HG03521 (cell line): ENCODE measurements at regions not wholly inside any gene's neighbourhood (a gene's known extent, or its start where the extent isn't known, plus 50 kb on each side); places are given as distances from the start of the nearest gene placed in this dataset.

Experiments used
- ATAC-seq: cut with Tn5 transposase; IDR thresholded peaks from one replicate; pipeline ENCODE4 v1.9.1; 2021; ENCODE audit warnings: mild to moderate bottlenecking, moderate library complexity; ENCODE audit not compliant: unreplicated experiment

DNA sequence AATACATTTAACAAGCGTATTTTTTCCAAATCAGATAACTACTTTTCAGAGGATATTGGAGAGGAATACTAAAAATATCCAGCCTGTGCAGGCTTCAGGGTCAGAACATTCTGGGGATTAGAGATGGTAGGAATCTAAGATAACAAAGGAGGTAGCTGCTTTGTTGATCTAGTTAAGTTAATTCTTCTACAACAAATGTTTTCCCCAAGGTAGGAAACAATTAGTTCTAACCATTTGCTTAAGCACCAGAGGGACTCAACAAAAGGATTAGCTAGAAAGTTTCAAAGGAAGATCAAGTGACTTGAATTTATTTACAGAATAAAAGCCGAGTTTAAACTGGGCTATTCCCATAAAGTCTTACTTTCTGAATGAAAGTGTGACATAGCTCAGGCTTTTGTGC, 524.2 kb downstream of the TMTC2 start:
- no peak for ATAC-seq

DNA sequence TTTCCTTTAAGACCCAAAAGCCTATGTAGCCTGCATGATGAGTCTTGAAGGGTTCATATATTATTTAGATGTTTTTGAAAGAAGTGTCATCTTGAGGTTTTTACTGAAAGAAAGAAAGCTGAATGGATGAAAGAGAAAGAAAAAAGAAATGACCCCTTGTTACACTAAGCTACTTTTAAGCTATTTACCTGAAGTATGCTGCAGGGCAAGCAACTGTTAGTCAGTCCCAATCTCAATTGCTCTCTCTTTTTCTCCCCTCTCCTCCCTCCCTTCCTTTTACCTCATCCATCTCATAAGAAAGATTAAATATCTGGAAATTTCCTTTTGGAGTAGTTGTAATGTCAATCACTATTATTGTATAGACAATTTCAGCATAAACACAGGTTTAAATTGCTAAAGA, 512.4 kb downstream of the TMTC2 start:
- ATAC-seq = no peak

DNA sequence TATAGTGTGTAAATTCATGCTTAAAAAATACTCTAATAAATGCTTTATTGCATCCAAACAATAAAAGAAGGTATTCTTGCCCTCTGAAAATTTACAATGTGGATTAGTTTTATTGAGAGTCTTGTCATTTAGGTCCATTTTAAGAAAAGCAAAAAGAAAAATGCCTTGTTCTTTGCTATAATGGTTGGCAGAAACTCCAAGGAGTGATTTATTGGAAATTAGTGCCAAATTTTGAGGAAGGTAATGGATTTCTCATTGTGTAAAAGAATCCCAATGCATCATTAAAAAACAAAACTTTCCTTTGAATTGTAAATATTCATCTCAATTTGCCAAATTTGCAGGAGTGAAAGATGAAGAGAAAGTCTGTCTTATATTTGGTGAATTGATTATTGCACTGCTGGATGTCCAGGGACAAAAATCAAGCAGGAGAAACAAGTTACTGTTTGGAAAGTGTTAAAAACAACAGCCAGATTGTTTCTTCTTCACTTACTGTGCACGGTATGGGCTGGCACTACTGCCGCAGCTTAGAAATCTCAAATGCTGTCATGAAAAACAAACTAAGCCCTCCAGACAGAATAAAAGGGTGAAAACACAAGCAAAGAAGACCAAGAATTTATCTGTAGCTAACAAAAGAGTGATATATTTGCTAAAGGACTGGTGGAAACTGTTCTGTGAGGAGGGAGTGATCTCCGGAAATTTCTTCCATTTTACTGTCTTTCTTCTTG, 511.7 kb downstream of the TMTC2 start:
- no peak for ATAC-seq

DNA sequence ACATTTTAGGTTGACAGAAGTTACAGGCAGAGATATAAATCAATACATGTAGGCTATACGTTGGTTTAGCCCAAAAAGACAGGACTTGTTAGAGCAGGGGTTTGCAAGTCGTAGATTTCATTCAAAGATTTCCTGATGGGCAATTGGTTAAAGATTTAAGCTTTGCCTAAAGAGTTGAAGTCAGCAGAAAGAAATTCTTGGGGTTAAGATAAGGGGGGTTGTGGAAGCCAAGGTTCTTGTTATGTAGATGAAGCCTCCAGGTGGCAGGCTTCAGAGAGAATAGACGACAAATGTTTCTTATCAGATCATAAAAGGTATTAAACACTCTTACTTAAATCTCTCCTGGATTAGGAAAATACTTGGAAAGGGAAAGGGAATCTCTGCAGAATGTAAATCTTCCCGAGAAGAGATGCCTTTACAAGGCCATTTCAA, 510.8 kb downstream of the TMTC2 start:
- no peak for ATAC-seq

DNA sequence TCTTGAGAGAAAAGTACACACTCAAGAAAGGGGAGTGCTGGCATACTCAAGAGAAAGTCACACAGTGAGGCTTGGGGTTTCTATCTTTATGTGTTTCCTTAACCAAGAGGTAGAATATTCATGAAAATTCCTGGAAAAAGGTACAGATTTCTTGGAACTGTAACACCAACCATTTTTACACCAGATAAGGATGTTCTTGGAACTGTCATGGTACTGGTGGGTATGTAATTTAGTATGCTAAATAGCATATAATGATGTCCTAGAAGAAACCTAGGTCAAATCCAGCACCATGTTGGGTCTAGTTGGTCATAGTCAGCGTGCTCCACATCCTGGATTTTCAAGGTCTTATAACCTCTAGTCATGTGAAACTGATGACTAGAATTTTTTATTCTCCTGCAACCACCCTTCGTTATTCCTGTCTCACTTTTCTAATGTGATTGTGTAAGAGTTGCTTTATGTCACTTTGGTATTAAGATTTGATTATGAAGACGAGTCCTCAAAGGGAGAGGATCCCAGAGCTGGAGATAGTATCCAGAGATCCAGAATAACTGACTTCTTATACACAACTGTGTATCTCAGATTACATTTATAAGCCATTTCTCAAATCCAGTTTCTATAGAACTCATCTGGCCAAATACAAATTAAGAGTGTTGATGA, 510.1 kb downstream of the TMTC2 start:
- no peak for ATAC-seq

DNA sequence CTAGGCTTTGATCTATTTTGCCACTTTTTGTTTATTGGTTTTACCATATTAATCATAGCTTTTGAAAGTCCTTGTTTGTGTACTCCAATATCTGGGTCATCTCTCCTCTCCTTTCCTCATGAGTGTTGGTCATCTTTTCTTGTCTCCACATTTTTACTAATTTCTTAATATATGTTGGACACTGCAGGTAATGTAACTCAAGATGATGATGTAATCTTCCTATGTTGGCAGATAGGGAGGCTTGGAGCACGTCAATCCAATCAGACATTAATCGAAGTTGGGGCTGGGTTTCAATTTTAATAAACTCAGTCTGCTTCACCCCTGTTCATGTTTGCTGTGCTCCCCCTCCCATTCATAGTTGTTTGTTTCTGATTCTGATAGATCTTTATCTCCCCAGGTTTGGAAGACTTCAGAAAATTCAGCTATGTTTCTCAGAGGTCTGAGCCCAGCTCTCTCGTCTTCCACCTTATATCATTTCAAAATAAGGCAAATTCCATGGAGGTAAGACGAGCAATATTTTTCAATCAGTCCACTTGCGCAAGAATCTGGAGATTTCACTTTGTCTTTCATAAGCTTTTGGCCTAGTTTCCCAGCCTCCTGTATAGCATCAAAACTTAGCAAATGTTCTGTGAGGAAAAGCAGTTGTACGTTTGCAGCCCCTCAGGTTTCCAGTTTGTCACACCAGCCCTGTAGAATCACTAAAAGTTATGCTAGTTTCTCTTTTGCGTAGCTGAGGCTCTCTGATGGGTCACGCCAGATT, 504.1 kb downstream of the TMTC2 start:
- ATAC-seq = no peak

DNA sequence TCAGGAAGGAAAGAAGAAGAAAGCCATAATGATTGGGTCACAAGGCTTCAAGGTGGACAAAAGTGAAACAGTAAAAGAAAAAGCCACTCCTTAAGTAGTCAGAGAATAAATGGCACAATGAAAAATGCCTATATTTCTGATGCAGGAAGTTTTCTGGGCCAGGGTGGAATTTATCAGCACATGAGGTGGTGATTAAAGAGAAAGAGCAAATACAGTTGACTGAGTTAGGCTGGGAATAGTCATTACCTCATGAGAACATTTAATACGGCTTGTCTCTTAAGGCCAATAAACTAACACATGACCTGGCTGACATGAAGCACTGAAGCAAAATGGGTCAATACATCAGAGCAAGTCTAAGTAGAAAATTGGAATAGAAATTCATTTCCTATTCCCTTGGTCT, 499.7 kb downstream of the TMTC2 start:
- ATAC-seq = no peak

DNA sequence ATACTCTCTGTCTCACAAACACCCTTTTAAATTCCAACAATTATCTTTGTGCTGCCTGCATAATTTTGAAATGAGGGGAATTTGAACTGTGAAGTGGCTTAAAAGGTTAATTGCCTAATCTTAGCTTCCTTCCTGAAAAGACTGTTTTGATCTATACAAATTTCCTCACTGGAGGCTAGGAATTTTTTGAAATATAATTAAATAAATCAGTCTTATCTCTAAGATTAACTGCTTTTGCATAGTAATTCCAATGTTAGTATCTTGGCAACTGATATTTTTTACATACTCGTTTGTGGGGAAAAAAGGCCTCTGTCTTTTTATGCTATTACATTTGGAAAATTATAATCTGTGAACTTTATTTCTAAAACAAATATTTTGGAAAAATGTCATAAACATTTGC, 498.5 kb downstream of the TMTC2 start:
- ATAC-seq = no peak
